HFFc6 (cell line): ENCODE measurements at regions not wholly inside any gene's neighbourhood (a gene's known extent, or its start where the extent isn't known, plus 50 kb on each side); places are given as distances from the start of the nearest gene placed in this dataset.

Source experiments
- DNase-seq: peaks from one replicate; pipeline ENCODE4 v3.0.0-alpha.2; 2018
- H3K27ac Mint-ChIP-seq: 2 replicates; pipeline ENCODE4 v1.8.0; 2020; ENCODE audit warnings: mild to moderate bottlenecking, mixed read lengths
- H3K27me3 Mint-ChIP-seq: 2 replicates; pipeline ENCODE4 v1.8.0; 2021; ENCODE audit warnings: mild to moderate bottlenecking, moderate library complexity, mixed read lengths; ENCODE audit not compliant: insufficient read depth
- H3K36me3 Mint-ChIP-seq: 2 replicates; pipeline ENCODE4 v1.8.0; 2021; ENCODE audit warnings: low read depth, mixed read lengths
- H3K4me1 Mint-ChIP-seq: 2 replicates; pipeline ENCODE4 v1.8.0; 2020; ENCODE audit warnings: low read depth, mixed read lengths
- H3K4me3 Mint-ChIP-seq: 2 replicates; pipeline ENCODE4 v1.8.0; 2020; ENCODE audit warnings: mild to moderate bottlenecking, moderate library complexity, mixed read lengths
- H3K9me3 Mint-ChIP-seq: 2 replicates; pipeline ENCODE4 v1.8.0; 2020; ENCODE audit warnings: mild to moderate bottlenecking, mixed read lengths
- TF ChIP-seq, protein P1 (sequence below): fragments of 200-600 bp; sonication (generic); IDR thresholded peaks from 2 replicates; pipeline ENCODE4 v1.5.0; 2021; ENCODE audit warnings: antibody characterized with exemption, mild to moderate bottlenecking

DNA sequence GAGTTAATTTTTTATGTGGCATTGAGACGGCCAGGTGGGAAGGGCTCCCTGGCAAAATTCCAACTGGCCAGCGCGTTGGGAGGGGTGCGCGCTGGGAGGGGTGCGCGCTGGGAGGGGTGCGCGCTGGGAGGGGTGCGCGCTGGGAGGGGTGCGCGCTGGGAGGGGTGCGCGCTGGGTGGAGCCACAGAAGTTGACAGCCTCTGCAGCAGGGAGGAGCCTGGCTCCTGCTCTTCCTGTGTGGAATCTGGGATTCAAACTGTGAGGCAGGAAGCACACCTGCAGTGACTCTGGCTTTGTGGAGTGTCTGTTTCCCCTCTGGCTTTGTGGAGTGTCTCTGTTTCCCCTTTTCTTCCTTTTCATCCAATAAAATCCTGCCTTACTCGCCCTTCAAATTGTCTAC lies 147.9 kb upstream of the CBLN2 start:
- TF ChIP-seq, protein P1, sequence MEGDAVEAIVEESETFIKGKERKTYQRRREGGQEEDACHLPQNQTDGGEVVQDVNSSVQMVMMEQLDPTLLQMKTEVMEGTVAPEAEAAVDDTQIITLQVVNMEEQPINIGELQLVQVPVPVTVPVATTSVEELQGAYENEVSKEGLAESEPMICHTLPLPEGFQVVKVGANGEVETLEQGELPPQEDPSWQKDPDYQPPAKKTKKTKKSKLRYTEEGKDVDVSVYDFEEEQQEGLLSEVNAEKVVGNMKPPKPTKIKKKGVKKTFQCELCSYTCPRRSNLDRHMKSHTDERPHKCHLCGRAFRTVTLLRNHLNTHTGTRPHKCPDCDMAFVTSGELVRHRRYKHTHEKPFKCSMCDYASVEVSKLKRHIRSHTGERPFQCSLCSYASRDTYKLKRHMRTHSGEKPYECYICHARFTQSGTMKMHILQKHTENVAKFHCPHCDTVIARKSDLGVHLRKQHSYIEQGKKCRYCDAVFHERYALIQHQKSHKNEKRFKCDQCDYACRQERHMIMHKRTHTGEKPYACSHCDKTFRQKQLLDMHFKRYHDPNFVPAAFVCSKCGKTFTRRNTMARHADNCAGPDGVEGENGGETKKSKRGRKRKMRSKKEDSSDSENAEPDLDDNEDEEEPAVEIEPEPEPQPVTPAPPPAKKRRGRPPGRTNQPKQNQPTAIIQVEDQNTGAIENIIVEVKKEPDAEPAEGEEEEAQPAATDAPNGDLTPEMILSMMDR, result no peak
- Mint-ChIP-seq H3K27me3 (no peaks in the 10 kb centered on the region; the same call in 1 of the 2 replicates), H3K9me3 (0 out of 2 replicates have a peak, but pooled peaks cover 3% of the 10 kb centered on the region), H3K36me3 (no peaks in the 10 kb centered on the region), H3K27ac (no peak overlapping the region), H3K4me1 (no peaks in the 10 kb centered on the region), H3K4me3 (no peak overlapping the region)
- DNase-seq, result no peak

- Mint-ChIP-seq H3K9me3 (no peaks in the 10 kb centered on the region), H3K27me3 (no peaks in the 10 kb centered on the region), H3K36me3 (no peaks in the 10 kb centered on the region), H3K27ac (no peak overlapping the region), H3K4me3 (no peak overlapping the region), H3K4me1 (no peaks in the 10 kb centered on the region)
- TF ChIP-seq, protein P1, result no peak
- DNase-seq, result no peak
Measured at GRCh38 chr18:72687736-72688135, 143.6 kb upstream of the CBLN2 start.

DNA sequence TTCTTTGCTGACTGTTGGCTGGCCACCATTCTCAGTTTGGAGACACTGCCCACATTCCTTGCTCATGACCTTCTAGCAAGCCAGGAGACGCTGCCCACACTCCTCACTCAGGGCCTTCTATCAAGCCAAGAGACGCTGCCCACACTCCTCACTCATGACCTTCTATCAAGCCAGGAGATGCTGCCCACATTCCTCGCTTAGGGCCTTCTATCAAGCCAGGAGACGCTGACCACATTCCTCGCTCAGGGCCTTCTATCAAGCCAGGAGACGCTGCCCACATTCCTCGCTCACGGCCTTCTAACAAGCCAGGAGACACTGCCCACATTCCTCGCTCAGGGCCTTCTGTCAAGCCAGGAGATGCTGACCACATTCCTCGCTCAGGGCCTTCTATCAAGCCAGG lies 131.3 kb upstream of the CBLN2 start:
- DNase-seq, result no peak
- Mint-ChIP-seq H3K27ac (no peak overlapping the region), H3K4me3 (peak overlapping the region; percentile 50; the same call in 1 of the 2 replicates), H3K27me3 (peaks cover 7% of the 10 kb centered on the region), H3K36me3 (no peaks in the 10 kb centered on the region), H3K9me3 (no peaks in the 10 kb centered on the region), H3K4me1 (peaks cover 33% of the 10 kb centered on the region)
- TF ChIP-seq, protein P1, result no peak

DNA sequence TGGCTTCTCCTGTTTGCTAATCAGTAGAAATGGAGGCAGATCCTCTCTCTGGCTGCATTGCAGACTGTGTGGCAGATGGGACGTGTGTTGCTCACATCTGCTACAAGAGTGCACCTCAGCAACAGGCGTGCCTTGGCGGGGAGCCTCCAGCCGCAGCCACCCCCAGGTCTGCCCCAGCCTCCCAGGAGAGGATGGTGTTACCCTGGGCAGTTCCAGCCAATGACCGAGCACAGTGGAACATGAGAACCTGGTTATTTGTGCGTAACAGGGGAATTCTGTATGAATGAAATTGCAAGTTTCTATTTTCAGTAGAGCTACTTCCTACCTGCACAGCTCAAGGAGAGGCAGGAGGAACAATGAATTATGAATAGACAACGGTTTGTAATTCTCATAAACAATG lies 130.6 kb upstream of the CBLN2 start:
- Mint-ChIP-seq H3K36me3 (no peaks in the 10 kb centered on the region), H3K4me1 (peaks cover 33% of the 10 kb centered on the region), H3K27me3 (peaks cover 7% of the 10 kb centered on the region), H3K9me3 (no peaks in the 10 kb centered on the region), H3K27ac (no peak overlapping the region), H3K4me3 (peak overlapping the region; percentile 36; the same call in 1 of the 2 replicates)
- TF ChIP-seq, protein P1, result no peak
- no peak for DNase-seq

- no peak for DNase-seq
- no peaks in the 10 kb centered on the region for H3K36me3 Mint-ChIP-seq
- TF ChIP-seq, protein P1, result no peak
- peak overlapping the region; percentile 15; the same call in 1 of the 2 replicates for H3K4me3 Mint-ChIP-seq
- H3K9me3 Mint-ChIP-seq, result no peaks in the 10 kb centered on the region
- peaks cover 33% of the 10 kb centered on the region for H3K4me1 Mint-ChIP-seq
- H3K27ac Mint-ChIP-seq, result no peak overlapping the region
- H3K27me3 Mint-ChIP-seq, result peaks cover 7% of the 10 kb centered on the region
Measured at GRCh38 chr18:72673242-72673641, 129.1 kb upstream of the CBLN2 start.
